ENCODE measurements at regions not wholly inside any gene's neighbourhood (a gene's known extent, or its start where the extent isn't known, plus 50 kb on each side); places are given as distances from the start of the nearest gene placed in this dataset.

DNA sequence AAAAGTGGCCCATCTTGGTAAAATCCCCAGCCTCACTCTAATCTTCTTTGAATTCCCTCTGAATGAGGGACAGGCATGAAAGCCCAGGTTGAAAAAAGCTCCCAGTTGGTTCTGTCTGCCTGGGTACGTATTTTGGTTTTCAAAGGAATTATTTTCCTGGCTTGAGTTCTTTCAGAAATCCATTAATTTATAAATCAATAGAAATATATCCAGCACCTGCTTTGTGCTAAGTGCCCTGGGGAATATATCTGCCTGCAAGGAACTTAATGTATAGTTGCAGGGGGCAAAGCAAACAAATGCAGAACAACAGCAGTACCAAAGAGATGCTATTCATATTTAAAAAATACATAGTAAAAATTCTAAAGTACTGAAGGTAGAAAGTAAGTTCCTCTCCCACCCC, 362.7 kb downstream of the REEP3 start:
- Mint-ChIP-seq H3K36me3 (ENCODE audit: low read depth) (no peaks in the 10 kb centered on the region), H3K4me3 (no peak overlapping the region), H3K9me3 (peaks cover 9% of the 10 kb centered on the region), H3K27me3 (no peaks in the 10 kb centered on the region), H3K27ac (no peak overlapping the region), H3K4me1 (no peaks in the 10 kb centered on the region)
- CTCF ChIA-PET: interaction anchor here (2.0 kb wide), 1 partner anchor 17 kb away, joined by 6 read pairs; no protein-coding TSS in a partner anchor
- TF ChIP-seq, protein P1, sequence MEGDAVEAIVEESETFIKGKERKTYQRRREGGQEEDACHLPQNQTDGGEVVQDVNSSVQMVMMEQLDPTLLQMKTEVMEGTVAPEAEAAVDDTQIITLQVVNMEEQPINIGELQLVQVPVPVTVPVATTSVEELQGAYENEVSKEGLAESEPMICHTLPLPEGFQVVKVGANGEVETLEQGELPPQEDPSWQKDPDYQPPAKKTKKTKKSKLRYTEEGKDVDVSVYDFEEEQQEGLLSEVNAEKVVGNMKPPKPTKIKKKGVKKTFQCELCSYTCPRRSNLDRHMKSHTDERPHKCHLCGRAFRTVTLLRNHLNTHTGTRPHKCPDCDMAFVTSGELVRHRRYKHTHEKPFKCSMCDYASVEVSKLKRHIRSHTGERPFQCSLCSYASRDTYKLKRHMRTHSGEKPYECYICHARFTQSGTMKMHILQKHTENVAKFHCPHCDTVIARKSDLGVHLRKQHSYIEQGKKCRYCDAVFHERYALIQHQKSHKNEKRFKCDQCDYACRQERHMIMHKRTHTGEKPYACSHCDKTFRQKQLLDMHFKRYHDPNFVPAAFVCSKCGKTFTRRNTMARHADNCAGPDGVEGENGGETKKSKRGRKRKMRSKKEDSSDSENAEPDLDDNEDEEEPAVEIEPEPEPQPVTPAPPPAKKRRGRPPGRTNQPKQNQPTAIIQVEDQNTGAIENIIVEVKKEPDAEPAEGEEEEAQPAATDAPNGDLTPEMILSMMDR (IDR thresholded peaks at IDR 0.05): no peak
- intact Hi-C loops (cut with micrococcal nuclease): no loop called here
- ATAC-seq (ENCODE audit: low read depth): no peak
- POLR2A ChIA-PET: no interaction called here
- no peak for DNase-seq

- intact Hi-C loops (cut with micrococcal nuclease): no loop called here
- Mint-ChIP-seq H3K36me3 (ENCODE audit: low read depth) (no peaks in the 10 kb centered on the region), H3K4me1 (no peaks in the 10 kb centered on the region), H3K27ac (no peak overlapping the region), H3K9me3 (peaks cover 9% of the 10 kb centered on the region), H3K4me3 (no peak overlapping the region), H3K27me3 (no peaks in the 10 kb centered on the region)
- CTCF ChIA-PET: interaction anchor here (2.0 kb wide), 1 partner anchor 18 kb away, joined by 6 read pairs; no protein-coding TSS in a partner anchor
- POLR2A ChIA-PET: no interaction called here
- no peak for ATAC-seq (ENCODE audit: low read depth)
- DNase-seq: no peak
- TF ChIP-seq, protein P1 (IDR thresholded peaks at IDR 0.05): no peak
Observed at GRCh38 chr10:63884426-63884825, 363.2 kb downstream of the REEP3 start.

GRCh38 chr10:63885156-63885555, 364.0 kb downstream of the REEP3 start:
- Mint-ChIP-seq H3K4me3 (no peak overlapping the region), H3K9me3 (peaks cover 9% of the 10 kb centered on the region)

DNA sequence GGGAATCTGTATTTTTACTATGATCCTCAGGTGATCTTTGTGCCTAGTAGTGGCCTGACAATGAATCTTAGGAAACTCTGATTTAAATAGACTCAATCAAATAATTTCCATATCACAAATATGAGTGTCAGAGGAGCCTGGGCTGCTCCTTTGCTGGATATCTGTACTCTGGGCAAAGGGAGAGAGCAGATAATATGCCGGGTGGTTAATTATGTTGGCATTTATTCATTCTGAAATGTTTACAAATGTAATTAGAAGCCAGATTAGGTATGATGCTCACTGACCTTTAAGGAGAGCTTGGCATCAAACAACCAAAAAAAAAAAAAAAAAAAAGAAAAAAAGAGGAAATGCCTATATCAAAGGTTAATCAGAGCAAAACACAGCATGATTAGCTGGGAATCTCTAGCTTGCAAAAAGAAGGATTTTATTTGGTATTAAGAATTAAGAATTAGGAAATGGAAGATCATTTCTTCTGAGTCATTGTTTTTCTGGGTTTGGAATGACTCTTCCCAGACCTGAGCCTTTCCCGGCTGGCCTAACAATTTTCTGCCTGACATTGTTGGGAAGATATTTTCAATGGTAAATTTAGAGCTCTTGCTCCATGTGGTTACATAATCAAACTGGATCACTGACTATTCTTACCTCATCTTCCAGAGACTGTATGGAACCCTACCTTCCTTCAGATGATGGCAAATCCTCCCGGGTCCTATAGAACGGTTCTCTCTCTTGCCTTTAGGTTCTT, 365.3 kb downstream of the REEP3 start:
- no peaks in the 10 kb centered on the region for H3K36me3 Mint-ChIP-seq (ENCODE audit: low read depth)
- TF ChIP-seq, protein P1 (IDR thresholded peaks at IDR 0.05): no peak
- no peaks in the 10 kb centered on the region for H3K4me1 Mint-ChIP-seq
- ATAC-seq (ENCODE audit: low read depth) (no peak), DNase-seq (no peak)
- no peak overlapping the region for H3K4me3 Mint-ChIP-seq
- peaks cover under 1% of the 10 kb centered on the region for H3K9me3 Mint-ChIP-seq
- ChIA-PET POLR2A (no interaction called here), CTCF (no interaction called here)
- H3K27me3 Mint-ChIP-seq: no peaks in the 10 kb centered on the region
- H3K27ac Mint-ChIP-seq: no peak overlapping the region
- intact Hi-C loops (cut with micrococcal nuclease): loop anchor here (2.0 kb wide), 1 partner anchor 14 kb away; no protein-coding TSS in a partner anchor

More at GRCh38 chr10:63885156-63885555, 364.0 kb downstream of the REEP3 start:
- ChIA-PET POLR2A (no interaction called here), CTCF (no interaction called here)
- no peak for DNase-seq
- H3K27me3 Mint-ChIP-seq: no peaks in the 10 kb centered on the region
- TF ChIP-seq, protein P1 (IDR thresholded peaks at IDR 0.05): no peak
- no peak overlapping the region for H3K27ac Mint-ChIP-seq
- no peak for ATAC-seq (ENCODE audit: low read depth)
- H3K4me1 Mint-ChIP-seq: no peaks in the 10 kb centered on the region
- no peaks in the 10 kb centered on the region for H3K36me3 Mint-ChIP-seq (ENCODE audit: low read depth)
- intact Hi-C loops (cut with micrococcal nuclease): no loop called here

- Mint-ChIP-seq H3K4me3 (no peak overlapping the region), H3K9me3 (no peaks in the 10 kb centered on the region), H3K27ac (no peak overlapping the region), H3K36me3 (ENCODE audit: low read depth) (no peaks in the 10 kb centered on the region), H3K27me3 (no peaks in the 10 kb centered on the region), H3K4me1 (no peaks in the 10 kb centered on the region)
- ChIA-PET CTCF (no interaction called here), POLR2A (no interaction called here)
- TF ChIP-seq, protein P1 (IDR thresholded peaks at IDR 0.05): no peak
- DNase-seq (no peak), ATAC-seq (ENCODE audit: low read depth) (no peak)
- intact Hi-C loops (cut with micrococcal nuclease): loop anchor here (2.0 kb wide), 1 partner anchor 14 kb away; no protein-coding TSS in a partner anchor
Observed at GRCh38 chr10:63887023-63887589, 365.9 kb downstream of the REEP3 start.
